ENCODE measurements at regions not wholly inside any gene's neighbourhood (a gene's known extent, or its start where the extent isn't known, plus 50 kb on each side); places are given as distances from the start of the nearest gene placed in this dataset.

GRCh38 chr9:117875886-117876285, 171.7 kb downstream of the TLR4 start:
- BruUV-seq (replicated peaks) = no TSS peak
- no peak for TF ChIP-seq CTCF (IDR thresholded peaks at IDR 0.05)
- no peak for TF ChIP-seq TCF7L2 (IDR thresholded peaks at IDR 0.05; ENCODE audit: low read depth, low read length)
- TF ChIP-seq POLR2AphosphoS5 (IDR thresholded peaks at IDR 0.05; ENCODE audit: low read depth, low read length) = no peak
- TF ChIP-seq REST (IDR thresholded peaks at IDR 0.05; ENCODE audit: insufficient read depth in 1 of 2, low read depth in 2 of 2, low read length in 1 of 2) = no peak
- TF ChIP-seq SIN3A (IDR thresholded peaks at IDR 0.05; ENCODE audit: borderline replicate concordance, insufficient read depth, low read depth, low read length) = no peak
- in situ Hi-C loops (cut with HindIII; ENCODE audit: low pct_unique_long_range_greater_than_20kb, low sequenced_read_pairs) = no loop called here
- no peaks in the 10 kb centered on the region for H3K4me1 ChIP-seq (ENCODE audit: control insufficient read depth, insufficient read depth, low read length)
- no peak overlapping the region for H3K27ac ChIP-seq (ENCODE audit: low read length)
- DNase-seq (ENCODE audit: low read depth, low spot score) (no peak), ATAC-seq (no peak)
- H3K9me3 ChIP-seq (ENCODE audit: control insufficient read depth, insufficient read depth, low read depth, low read length) = no peaks in the 10 kb centered on the region
- H3K4me3 ChIP-seq (ENCODE audit: low read depth in 2 of 2, low read length in 2 of 2) = no peak overlapping the region
- H3K27me3 ChIP-seq (ENCODE audit: control insufficient read depth, insufficient read depth, low read length) = no peaks in the 10 kb centered on the region
- ChIA-PET CTCF (no interaction called here), POLR2A (no interaction called here)
- no peaks in the 10 kb centered on the region for H3K36me3 ChIP-seq (ENCODE audit: control insufficient read depth, insufficient read depth, low read length)
- intact Hi-C loops (cut with micrococcal nuclease; ENCODE audit: unreplicated experiment) = no loop called here

- Histone ChIP-seq H3K27me3 (ENCODE audit: control insufficient read depth, insufficient read depth, low read length) (no peaks in the 10 kb centered on the region), H3K9me3 (ENCODE audit: control insufficient read depth, insufficient read depth, low read depth, low read length) (no peaks in the 10 kb centered on the region), H3K4me3 (ENCODE audit: low read depth in 2 of 2, low read length in 2 of 2) (no peak overlapping the region), H3K4me1 (ENCODE audit: control insufficient read depth, insufficient read depth, low read length) (no peaks in the 10 kb centered on the region), H3K27ac (ENCODE audit: low read length) (no peak overlapping the region), H3K36me3 (ENCODE audit: control insufficient read depth, insufficient read depth, low read length) (no peaks in the 10 kb centered on the region)
- ChIA-PET POLR2A (no interaction called here), CTCF (no interaction called here)
- intact Hi-C loops (cut with micrococcal nuclease; ENCODE audit: unreplicated experiment) = no loop called here
- ATAC-seq = no peak
- in situ Hi-C loops (cut with HindIII; ENCODE audit: low pct_unique_long_range_greater_than_20kb, low sequenced_read_pairs) = no loop called here
- BruUV-seq (replicated peaks) = no TSS peak
- DNase-seq (ENCODE audit: low read depth, low spot score) = no peak
- TF ChIP-seq POLR2AphosphoS5 (IDR thresholded peaks at IDR 0.05; ENCODE audit: low read depth, low read length) (no peak), CTCF (IDR thresholded peaks at IDR 0.05) (no peak), SIN3A (IDR thresholded peaks at IDR 0.05; ENCODE audit: borderline replicate concordance, insufficient read depth, low read depth, low read length) (no peak), REST (IDR thresholded peaks at IDR 0.05; ENCODE audit: insufficient read depth in 1 of 2, low read depth in 2 of 2, low read length in 1 of 2) (no peak), TCF7L2 (IDR thresholded peaks at IDR 0.05; ENCODE audit: low read depth, low read length) (no peak)
Observed at GRCh38 chr9:117882171-117882570, 178.0 kb downstream of the TLR4 start.

Data from Panc1 (cell line).